NCI-H2107 (cell line): ENCODE measurements at regions not wholly inside any gene's neighbourhood (a gene's known extent, or its start where the extent isn't known, plus 50 kb on each side); places are given as distances from the start of the nearest gene placed in this dataset.

ENCODE experiments used
- DNase-seq: peaks from one replicate; lab custom pipeline; 2025; lab: John Stamatoyannopoulos, UW

DNA sequence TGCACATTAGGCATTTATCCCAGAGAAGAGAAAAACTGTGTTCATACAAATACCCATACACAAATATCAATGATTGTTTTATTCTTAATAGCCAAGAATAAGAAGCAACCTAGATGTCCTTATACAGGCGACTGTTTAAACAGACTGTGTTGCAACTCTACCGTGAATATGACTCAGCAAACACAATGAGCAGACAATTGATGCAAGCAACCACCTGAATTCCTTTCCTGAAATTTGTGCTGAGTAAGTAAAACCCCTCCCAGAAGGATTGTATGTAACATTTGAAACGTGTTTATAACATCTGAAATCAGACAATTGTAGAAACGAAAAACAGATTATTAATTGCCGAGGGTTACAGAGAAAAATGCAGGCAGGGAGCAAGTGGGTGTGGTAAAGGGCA, 621.9 kb upstream of the SOX11 start:
- no peak for DNase-seq

DNA sequence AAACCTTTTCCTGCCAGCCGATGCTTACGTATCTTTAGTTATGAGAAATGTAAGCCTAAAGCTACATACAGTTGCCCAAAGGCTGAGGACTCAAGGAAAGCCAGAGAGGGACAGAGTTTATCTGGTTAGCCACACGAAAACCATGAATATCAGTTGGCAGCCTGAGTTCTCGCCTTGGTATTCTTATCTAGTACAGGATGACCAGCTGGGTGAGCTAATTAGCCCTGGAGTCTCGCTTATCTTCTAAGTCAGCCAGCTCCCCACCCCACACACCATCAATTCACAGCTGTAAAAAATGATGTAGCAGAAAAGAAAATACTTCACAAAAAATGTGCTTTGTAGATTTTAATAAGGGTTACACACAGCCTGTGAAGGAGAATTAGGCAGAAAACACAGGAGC, 617.5 kb upstream of the SOX11 start:
- no peak for DNase-seq

GRCh38 chr2:5076599-5076998, 615.6 kb upstream of the SOX11 start:
- DNase-seq: peak; percentile 13

- no peak for DNase-seq
Observed at GRCh38 chr2:5077479-5078089, 614.6 kb upstream of the SOX11 start.

GRCh38 chr2:5083402-5083801, 608.8 kb upstream of the SOX11 start:
- no peak for DNase-seq

DNA sequence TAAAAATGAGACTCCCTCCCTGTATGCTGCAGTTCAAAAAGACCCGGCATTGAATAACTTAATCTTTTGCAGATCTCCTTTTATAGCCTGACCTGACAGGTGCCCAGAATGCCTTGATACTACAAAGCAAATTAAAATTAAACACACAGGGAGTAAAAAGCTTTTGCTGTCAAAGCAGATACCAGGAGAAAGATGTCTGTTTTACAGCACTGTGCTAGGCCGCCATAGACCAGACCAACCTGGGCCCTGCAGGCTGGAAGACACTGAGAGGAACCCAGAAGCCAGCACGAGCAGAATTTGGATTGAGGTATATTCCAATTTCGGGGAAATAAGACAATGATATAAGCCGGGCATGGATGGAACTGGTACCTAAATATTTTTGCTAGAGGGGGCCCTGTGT, 602.8 kb upstream of the SOX11 start:
- DNase-seq: no peak

GRCh38 chr2:5093056-5093455, 599.1 kb upstream of the SOX11 start:
- no peak for DNase-seq

GRCh38 chr2:5093518-5093917, 598.7 kb upstream of the SOX11 start:
- DNase-seq: no peak

- no peak for DNase-seq
Observed at GRCh38 chr2:5094192-5094591, 598.0 kb upstream of the SOX11 start.

GRCh38 chr2:5098286-5098685, 593.9 kb upstream of the SOX11 start:
- DNase-seq: no peak

- no peak for DNase-seq
Observed at GRCh38 chr2:5102823-5103222, 589.4 kb upstream of the SOX11 start.

GRCh38 chr2:5111581-5111980, 580.6 kb upstream of the SOX11 start:
- peak; percentile 5 for DNase-seq

- DNase-seq: no peak
Observed at GRCh38 chr2:5119046-5119445, 573.1 kb upstream of the SOX11 start.

DNA sequence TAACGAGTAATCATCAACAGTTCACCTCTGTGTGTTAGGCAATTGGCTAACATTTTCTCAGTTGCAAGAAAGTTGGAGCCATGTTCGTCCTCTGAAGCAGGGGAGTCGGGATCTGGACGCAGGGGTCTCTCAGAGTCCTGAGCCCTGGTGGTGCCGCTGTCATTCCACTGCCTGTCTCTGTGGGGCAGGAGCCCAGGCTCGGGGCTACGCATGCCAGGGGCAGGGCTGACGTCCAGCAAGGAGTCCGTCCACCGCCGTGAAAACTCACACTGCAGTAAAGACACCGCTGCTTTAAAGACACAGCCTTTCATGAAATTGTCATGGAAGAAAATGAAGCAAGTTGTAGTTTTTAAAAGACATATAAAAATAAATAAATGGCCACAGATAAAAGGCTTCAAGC, 571.1 kb upstream of the SOX11 start:
- DNase-seq: no peak

GRCh38 chr2:5121642-5122041, 570.5 kb upstream of the SOX11 start:
- no peak for DNase-seq

GRCh38 chr2:5123582-5124196, 568.5 kb upstream of the SOX11 start:
- no peak for DNase-seq

DNA sequence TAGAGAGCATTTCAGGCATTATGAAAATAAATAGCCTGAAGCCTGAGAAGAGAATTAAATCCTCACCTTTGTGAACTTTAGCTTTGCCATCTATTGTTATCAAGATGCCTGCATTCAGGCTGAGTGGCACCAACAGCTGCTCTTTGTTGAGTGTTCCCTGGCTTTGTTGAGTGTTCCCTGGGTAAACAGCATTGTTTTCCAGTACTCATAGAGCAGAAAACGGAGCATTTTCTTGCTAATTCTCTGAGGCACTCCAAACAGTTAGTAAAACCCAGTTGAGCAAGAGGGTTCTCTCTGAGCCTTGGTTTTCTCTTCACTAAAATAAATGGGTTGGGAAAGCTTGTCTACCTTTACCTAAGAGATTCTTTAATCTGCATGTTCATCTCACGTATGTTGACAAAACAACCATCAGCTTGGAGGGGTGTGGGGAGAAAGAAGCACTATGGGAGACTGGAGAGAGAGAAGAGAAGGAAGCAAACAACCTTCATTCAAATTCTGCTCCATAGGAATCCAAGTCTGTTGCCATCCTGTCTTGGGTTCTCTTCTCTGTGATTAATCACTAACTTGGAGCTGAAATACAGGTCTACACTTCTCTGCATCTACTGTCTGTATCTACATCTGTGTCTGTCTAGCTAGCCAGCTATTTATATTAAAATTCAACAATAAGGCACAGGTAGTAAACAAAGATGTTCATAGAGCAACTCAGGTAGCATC, 567.0 kb upstream of the SOX11 start:
- DNase-seq: peak; percentile 64

- DNase-seq: no peak
Observed at GRCh38 chr2:5132281-5132680, 559.9 kb upstream of the SOX11 start.

DNA sequence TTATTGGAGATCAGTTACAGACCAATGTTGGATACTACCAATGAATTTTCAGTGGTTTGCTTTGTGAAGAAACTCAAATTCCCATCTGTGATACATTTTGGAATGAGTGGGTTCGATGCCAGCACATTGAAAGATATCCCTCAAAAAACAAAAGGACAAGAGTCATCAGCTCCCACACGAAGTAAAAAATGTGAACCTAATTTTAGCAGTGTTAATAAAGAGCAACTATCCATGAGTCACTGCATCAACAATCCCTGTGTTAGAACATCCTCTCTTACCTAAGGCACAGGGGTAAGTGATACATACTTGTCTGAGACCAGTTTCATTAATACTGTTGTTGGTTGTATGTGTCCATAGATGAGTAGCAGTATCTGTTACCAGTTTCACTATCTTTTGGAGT, 551.8 kb upstream of the SOX11 start:
- DNase-seq: no peak

DNA sequence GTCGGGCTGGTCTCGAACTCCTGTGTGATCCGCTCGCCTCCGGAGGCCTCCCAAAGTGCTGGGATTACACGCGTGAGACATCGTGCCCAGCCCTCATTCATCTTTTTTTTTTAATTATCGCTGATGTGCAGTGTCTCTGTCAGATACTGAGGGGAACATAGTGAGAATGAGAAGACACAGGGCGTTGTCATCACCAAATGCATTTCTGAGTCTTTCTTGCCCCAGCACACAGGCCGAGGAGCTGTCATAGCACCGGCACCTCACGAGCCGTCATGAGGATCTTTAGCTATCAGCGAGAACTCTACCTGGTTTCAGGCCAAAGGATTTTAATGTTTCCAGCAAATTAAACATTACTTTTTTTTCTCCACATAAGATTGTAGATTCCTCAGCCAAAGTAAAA, 548.0 kb upstream of the SOX11 start:
- no peak for DNase-seq

DNA sequence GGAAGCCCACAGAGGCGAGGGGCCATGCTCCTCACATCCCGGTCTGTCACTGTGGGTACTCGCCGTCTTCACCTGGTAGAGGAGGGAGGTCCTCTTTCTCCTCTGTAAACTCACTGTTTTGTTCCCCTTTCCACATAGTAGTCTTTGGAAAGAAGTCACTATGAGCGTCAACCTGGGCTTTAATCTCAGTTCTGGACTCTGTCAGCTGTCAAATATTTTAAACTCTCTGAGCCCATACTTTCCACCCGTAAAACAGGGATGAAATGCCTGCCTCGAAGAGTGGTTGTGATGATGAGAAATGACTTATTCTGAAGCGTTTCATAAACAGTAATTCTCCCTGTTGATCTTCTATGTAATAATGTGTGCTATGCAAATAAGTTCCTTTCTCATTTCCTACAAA, 547.1 kb upstream of the SOX11 start:
- no peak for DNase-seq

- DNase-seq: no peak
Observed at GRCh38 chr2:5145801-5146200, 546.4 kb upstream of the SOX11 start.

DNA sequence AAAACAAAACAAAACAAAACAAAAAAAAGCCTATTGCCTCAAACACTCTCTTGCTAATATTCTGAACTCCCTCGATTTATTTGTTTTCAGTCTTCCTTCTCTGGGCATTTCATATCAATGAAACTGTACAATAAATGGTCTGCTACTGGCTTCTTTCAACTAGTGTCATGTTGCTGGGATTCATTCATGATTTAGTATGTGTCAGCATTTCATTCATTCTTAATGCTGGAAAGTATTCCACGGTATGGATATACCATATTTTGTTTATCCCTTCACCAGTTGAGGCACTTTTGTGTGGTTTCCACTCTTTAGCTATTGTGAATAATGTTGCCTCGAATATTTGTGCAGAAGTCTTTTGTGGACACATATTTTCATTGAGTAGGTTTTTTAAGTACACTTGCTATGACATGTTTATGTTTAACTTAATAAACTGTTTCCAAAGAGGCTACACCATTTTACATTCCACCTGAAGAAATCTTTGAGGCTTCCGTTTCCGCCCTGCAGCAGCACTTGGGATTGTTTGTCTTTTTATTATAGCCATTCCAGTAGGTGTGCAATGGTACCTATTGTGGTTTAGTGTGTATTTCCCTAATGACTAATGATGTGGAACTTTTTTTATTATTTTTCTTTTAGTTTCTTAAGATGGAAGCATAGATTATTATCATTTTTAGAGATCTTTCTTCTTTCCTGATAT, 543.6 kb upstream of the SOX11 start:
- DNase-seq: no peak
